B cell (primary cell): ENCODE measurements at regions not wholly inside any gene's neighbourhood (a gene's known extent, or its start where the extent isn't known, plus 50 kb on each side); places are given as distances from the start of the nearest gene placed in this dataset.

Source experiments
- ATAC-seq: fragments of 200-7000 bp; cut with Tn5 transposase; one replicate; pipeline ENCODE4 v1.10.0; 2021; ENCODE audit warnings: low read depth, mild to moderate bottlenecking, moderate number of reproducible peaks, moderate library complexity
- CTCF ChIA-PET: fragments of 350-600 bp; sonication (Branson Sonifier 250); formaldehyde crosslinking; loops from one replicate; lab custom pipeline; 2021; ENCODE audit warnings: antibody characterized with exemption, inconsistent platforms; lab: Charles Lee
- POLR2A ChIA-PET: fragments of 350-600 bp; sonication (Branson Sonifier 250); formaldehyde crosslinking; loops from one replicate; lab custom pipeline; 2021; ENCODE audit warnings: antibody characterized with exemption; lab: Charles Lee
- DNase-seq: peaks from one replicate; pipeline ENCODE4 v3.0.0; 2013
- H2AFZ ChIP-seq: 2 replicates; pipeline ENCODE4 v1.6.1; 2012; ENCODE audit warnings: mild to moderate bottlenecking, low read depth, low read length; ENCODE audit not compliant: insufficient read depth, poor library complexity, severe bottlenecking
- H3K27ac ChIP-seq, 2 donors: 1 replicate in 1 of 2; 2 replicates in 1 of 2; pipeline ENCODE4 v1.5.1; 2012 to 2013; ENCODE audit warnings: low read length in 2 of 2, mild to moderate bottlenecking in 2 of 2, moderate library complexity in 1 of 2
- H3K27me3 ChIP-seq, 4 experiments: fragments of 200-600 bp in 1 of 4; sonication (generic) in 1 of 4; replicated peaks in 1 of 4; 1 replicate in 2 of 4; 2 replicates in 2 of 4; pipeline versions ENCODE4 v1.6.1 to v1.7.0; 2013 to 2016; ENCODE audit warnings: low read length in 3 of 4, mild to moderate bottlenecking in 2 of 4, mixed read lengths in 1 of 4, moderate library complexity in 1 of 4; ENCODE audit not compliant: insufficient read depth in 4 of 4, control insufficient read depth in 3 of 4; ENCODE audit errors: control extremely low read depth in 1 of 4
- H3K36me3 ChIP-seq, 2 experiments: replicated peaks in 1 of 2; 1 replicate in 1 of 2; 2 replicates in 1 of 2; pipeline versions ENCODE4 v1.6.1 to v1.7.1; 2013; ENCODE audit warnings: low read length in 1 of 2; ENCODE audit not compliant: insufficient read depth in 2 of 2, control insufficient read depth in 1 of 2; ENCODE audit errors: control extremely low read depth in 1 of 2, extremely low read depth in 1 of 2
- H3K4me1 ChIP-seq, 2 donors: fragments of 200-600 bp in 1 of 2; sonication (generic) in 1 of 2; 1 replicate in 1 of 2; 2 replicates in 1 of 2; pipeline versions ENCODE4 v1.5.1 to v1.6.1; 2013 to 2017; ENCODE audit warnings: low read length in 2 of 2; ENCODE audit not compliant: control insufficient read depth in 2 of 2, insufficient read depth in 2 of 2
- H3K4me2 ChIP-seq: replicated peaks from 2 replicates; pipeline ENCODE3; 2012; ENCODE audit warnings: mild to moderate bottlenecking, low read depth, low read length; ENCODE audit not compliant: poor library complexity, severe bottlenecking
- H3K4me3 ChIP-seq, 5 experiments: fragments of 200-600 bp in 1 of 5; sonication (generic) in 1 of 5; 1 replicate in 3 of 5; 2 replicates in 2 of 5; pipeline versions ENCODE4 v1.5.1 to v1.7.0; 2011 to 2016; ENCODE audit warnings: low read length in 4 of 5, mild to moderate bottlenecking in 4 of 5, low read depth in 2 of 5, control low read depth in 1 of 5, moderate library complexity in 1 of 5; ENCODE audit not compliant: insufficient read depth in 1 of 5; ENCODE audit errors: control extremely low read depth in 1 of 5, extremely low read depth in 1 of 5
- H3K79me2 ChIP-seq: fragments of 200-600 bp; sonication (generic); one replicate; pipeline ENCODE4 v1.6.0; 2016; ENCODE audit warnings: low read length; ENCODE audit not compliant: control insufficient read depth, insufficient read depth
- H3K9ac ChIP-seq: fragments of 200-600 bp; sonication (generic); 2 replicates; pipeline ENCODE4 v1.6.1; 2017; ENCODE audit warnings: mild to moderate bottlenecking, low read length, moderate library complexity
- H3K9me3 ChIP-seq, 3 donors: one replicate each; pipeline versions ENCODE4 v1.6.1 to v1.7.1; 2013; ENCODE audit warnings: low read length in 2 of 3; ENCODE audit not compliant: control insufficient read depth in 2 of 3, insufficient read depth in 1 of 3; ENCODE audit errors: control extremely low read depth in 1 of 3
- H4K20me1 ChIP-seq: 2 replicates; pipeline ENCODE4 v1.6.0; 2012; ENCODE audit warnings: mild to moderate bottlenecking, low read length; ENCODE audit not compliant: insufficient read depth, control insufficient read depth, poor library complexity, severe bottlenecking
- H3K27ac Mint-ChIP-seq: one replicate; pipeline ENCODE4 v1.8.0; 2021; ENCODE audit warnings: mixed read lengths
- H3K27me3 Mint-ChIP-seq: one replicate; pipeline ENCODE4 v1.8.0; 2021; ENCODE audit warnings: mixed read lengths
- H3K4me1 Mint-ChIP-seq: one replicate; pipeline ENCODE4 v1.8.0; 2021; ENCODE audit warnings: mixed read lengths
- H3K4me3 Mint-ChIP-seq: one replicate; pipeline ENCODE4 v1.8.0; 2021; ENCODE audit warnings: mixed read lengths
- H3K9me3 Mint-ChIP-seq: one replicate; pipeline ENCODE4 v1.8.0; 2022; ENCODE audit warnings: mixed read lengths; ENCODE audit not compliant: insufficient read depth
- EZH2 ChIP-seq: IDR thresholded peaks from 2 replicates; pipeline ENCODE4 v1.6.1; 2012; ENCODE audit warnings: borderline replicate concordance, low read depth, mild to moderate bottlenecking, moderate library complexity, low read length; ENCODE audit not compliant: insufficient read depth, poor library complexity, severe bottlenecking
- WGBS: methylation state at CpG from one replicate; pipeline ENCODE4 v1.1.5; 2013; ENCODE audit warnings: missing lambda C conversion rate; ENCODE audit not compliant: insufficient coverage; 5-methylcytosine and 5-hydroxymethylcytosine counted together
- intact Hi-C: fragments of 100-400 bp; cut with micrococcal nuclease; formaldehyde crosslinking; loops from one replicate; pipeline ENCODE4 v1.10.0; 2022
- TF ChIP-seq, protein P1 (sequence below): fragments of 200-600 bp; IDR thresholded peaks from one replicate; pipeline ENCODE4 v1.8.0; 2022; ENCODE audit warnings: antibody characterized with exemption, mild to moderate bottlenecking

DNA sequence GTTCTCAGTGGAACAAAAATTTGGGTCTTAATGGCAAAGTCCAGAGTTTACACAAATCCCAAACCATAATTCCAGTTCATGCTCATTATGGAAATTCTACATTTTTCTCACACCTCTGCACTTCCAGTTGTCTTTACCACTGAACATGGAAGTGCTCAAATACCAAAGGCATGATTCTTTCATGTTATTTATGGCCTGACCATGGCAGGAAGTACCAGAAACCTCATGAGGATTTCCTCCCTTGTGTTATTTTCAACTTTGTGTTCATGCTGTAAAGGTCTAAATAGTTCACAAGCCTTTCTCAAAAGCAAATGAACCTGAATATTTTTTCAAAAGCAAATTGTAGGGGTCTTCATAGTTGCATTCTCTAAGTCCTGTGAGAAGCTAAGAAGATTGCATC lies 82.0 kb upstream of the ITGA1 start:
- Histone ChIP-seq H3K9ac (no peak overlapping the region), H3K79me2 (no peaks in the 10 kb centered on the region), H3K27me3 (no peaks in the 10 kb centered on the region), H3K9me3 (no peaks in the 10 kb centered on the region), H3K36me3 (no peaks in the 10 kb centered on the region), H3K4me3 (no peak overlapping the region), H3K4me2 (no peak overlapping the region), H3K27ac (no peak overlapping the region), H4K20me1 (no peaks in the 10 kb centered on the region), H2AFZ (no peak overlapping the region), H3K4me1 (no peaks in the 10 kb centered on the region)
- Mint-ChIP-seq H3K9me3 (no peaks in the 10 kb centered on the region), H3K27me3 (no peaks in the 10 kb centered on the region), H3K4me1 (no peaks in the 10 kb centered on the region), H3K4me3 (no peak overlapping the region), H3K27ac (no peak overlapping the region)
- no peak for ATAC-seq
- DNase-seq = no peak
- POLR2A ChIA-PET = no interaction called here
- CTCF ChIA-PET = no interaction called here
- no peak for TF ChIP-seq EZH2
- TF ChIP-seq, protein P1, sequence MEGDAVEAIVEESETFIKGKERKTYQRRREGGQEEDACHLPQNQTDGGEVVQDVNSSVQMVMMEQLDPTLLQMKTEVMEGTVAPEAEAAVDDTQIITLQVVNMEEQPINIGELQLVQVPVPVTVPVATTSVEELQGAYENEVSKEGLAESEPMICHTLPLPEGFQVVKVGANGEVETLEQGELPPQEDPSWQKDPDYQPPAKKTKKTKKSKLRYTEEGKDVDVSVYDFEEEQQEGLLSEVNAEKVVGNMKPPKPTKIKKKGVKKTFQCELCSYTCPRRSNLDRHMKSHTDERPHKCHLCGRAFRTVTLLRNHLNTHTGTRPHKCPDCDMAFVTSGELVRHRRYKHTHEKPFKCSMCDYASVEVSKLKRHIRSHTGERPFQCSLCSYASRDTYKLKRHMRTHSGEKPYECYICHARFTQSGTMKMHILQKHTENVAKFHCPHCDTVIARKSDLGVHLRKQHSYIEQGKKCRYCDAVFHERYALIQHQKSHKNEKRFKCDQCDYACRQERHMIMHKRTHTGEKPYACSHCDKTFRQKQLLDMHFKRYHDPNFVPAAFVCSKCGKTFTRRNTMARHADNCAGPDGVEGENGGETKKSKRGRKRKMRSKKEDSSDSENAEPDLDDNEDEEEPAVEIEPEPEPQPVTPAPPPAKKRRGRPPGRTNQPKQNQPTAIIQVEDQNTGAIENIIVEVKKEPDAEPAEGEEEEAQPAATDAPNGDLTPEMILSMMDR = no peak
- intact Hi-C loops = no loop called here

DNA sequence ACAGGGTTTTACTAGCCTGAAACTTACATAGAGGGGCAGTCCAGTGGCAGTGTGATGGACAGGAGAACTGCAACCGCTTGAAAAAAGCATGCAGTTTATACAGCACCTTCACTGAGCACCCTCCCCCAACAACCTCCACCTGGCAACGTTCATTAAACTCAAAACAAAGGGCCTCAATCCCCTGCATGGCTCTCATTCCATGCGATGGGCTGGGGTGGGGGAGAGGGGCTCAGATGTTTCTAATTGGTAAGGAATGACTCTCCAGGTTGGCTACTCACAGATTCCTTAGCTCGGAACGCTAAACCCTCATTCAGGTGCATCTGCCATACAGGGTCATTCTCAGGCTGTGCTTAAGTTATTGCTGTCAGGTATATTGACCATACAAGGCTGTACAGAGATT lies 80.9 kb upstream of the ITGA1 start:
- ATAC-seq = no peak
- ChIA-PET POLR2A (no interaction called here), CTCF (no interaction called here)
- Histone ChIP-seq H3K27me3 (no peaks in the 10 kb centered on the region), H2AFZ (no peak overlapping the region), H3K9me3 (no peaks in the 10 kb centered on the region), H4K20me1 (no peaks in the 10 kb centered on the region), H3K36me3 (no peaks in the 10 kb centered on the region), H3K9ac (no peak overlapping the region), H3K4me3 (no peak overlapping the region), H3K79me2 (no peaks in the 10 kb centered on the region), H3K27ac (no peak overlapping the region), H3K4me1 (no peaks in the 10 kb centered on the region), H3K4me2 (no peak overlapping the region)
- Mint-ChIP-seq H3K9me3 (no peaks in the 10 kb centered on the region), H3K4me1 (no peaks in the 10 kb centered on the region), H3K4me3 (no peak overlapping the region), H3K27ac (no peak overlapping the region), H3K27me3 (no peaks in the 10 kb centered on the region)
- intact Hi-C loops = no loop called here
- no peak for DNase-seq
- WGBS = 90% methylated on average over 2 of the region's 5 CpGs
- TF ChIP-seq, protein P1 = no peak
- no peak for TF ChIP-seq EZH2
